ENCODE measurements at regions not wholly inside any gene's neighbourhood (a gene's known extent, or its start where the extent isn't known, plus 50 kb on each side); places are given as distances from the start of the nearest gene placed in this dataset.
"Not testable (repeated sequence)": the region's sequence is repeated elsewhere in the genome, so short reads cannot be mapped to it uniquely, and the experiment has no call there.

DNA sequence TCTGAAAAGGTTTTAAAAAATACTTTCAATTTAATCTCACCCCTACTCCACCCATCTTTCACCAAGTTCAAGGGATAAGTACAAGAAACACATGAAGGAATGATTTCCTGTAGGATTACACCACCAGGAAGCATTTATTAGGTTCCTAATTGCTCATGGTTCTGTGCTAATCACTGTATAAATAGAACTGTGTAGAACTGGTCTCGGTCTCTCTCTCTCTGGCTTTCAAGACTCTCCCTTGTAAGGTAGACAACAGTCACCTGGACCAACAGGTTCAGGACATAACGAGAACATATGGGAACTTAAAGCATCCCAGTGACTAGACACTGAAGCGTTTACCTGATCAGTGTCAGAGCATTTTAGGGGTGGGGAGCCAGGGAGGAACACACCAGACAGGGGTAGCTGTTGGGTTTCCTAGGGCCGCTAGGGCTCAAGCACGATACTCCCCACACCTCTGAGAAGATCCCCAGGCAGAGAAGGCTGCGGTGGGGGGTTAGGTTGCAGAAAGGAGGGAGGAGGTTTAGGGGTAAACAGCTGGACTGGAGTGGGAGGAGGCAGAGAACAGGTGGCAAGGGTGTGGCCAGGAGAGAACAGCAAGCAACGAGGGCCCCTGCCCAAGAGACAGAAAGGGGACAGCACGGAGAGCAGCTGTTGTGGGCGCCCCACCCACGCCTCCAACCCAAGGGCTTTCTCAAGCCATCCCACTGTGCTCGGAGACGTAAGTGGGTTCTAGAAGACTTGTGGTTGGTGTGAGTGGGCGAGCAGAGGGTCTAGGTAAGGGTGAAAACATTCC is 52.5 kb upstream of the USP6NL start:
- WGBS, result 93% methylated on average over 13 of the region's 13 CpGs
- H3K27ac ChIP-seq (ENCODE audit: low read depth in 1 of 2, low read length in 2 of 2), result no peak overlapping the region
- no peak for DNase-seq (ENCODE audit: low spot score)
- TF ChIP-seq SP1 (IDR thresholded peaks at IDR 0.05) (no peak), JUND (IDR thresholded peaks at IDR 0.05) (no peak), TAF1 (conservative IDR thresholded peaks at IDR 0.05) (no peak), FOXA2 (IDR thresholded peaks at IDR 0.05) (no peak), NR2F2 (IDR thresholded peaks at IDR 0.05) (no peak), RAD21 (IDR thresholded peaks at IDR 0.05) (no peak), FOXA1 (IDR thresholded peaks at IDR 0.05) (no peak), EGR1 (IDR thresholded peaks at IDR 0.05; ENCODE audit: low read depth in 2 of 2) (no peak), HNF4G (IDR thresholded peaks at IDR 0.05) (no peak)
- TF ChIP-seq, protein P1, sequence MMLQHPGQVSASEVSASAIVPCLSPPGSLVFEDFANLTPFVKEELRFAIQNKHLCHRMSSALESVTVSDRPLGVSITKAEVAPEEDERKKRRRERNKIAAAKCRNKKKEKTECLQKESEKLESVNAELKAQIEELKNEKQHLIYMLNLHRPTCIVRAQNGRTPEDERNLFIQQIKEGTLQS (IDR thresholded peaks at IDR 0.05), result no peak
- TF ChIP-seq, protein P2, sequence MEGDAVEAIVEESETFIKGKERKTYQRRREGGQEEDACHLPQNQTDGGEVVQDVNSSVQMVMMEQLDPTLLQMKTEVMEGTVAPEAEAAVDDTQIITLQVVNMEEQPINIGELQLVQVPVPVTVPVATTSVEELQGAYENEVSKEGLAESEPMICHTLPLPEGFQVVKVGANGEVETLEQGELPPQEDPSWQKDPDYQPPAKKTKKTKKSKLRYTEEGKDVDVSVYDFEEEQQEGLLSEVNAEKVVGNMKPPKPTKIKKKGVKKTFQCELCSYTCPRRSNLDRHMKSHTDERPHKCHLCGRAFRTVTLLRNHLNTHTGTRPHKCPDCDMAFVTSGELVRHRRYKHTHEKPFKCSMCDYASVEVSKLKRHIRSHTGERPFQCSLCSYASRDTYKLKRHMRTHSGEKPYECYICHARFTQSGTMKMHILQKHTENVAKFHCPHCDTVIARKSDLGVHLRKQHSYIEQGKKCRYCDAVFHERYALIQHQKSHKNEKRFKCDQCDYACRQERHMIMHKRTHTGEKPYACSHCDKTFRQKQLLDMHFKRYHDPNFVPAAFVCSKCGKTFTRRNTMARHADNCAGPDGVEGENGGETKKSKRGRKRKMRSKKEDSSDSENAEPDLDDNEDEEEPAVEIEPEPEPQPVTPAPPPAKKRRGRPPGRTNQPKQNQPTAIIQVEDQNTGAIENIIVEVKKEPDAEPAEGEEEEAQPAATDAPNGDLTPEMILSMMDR (IDR thresholded peaks at IDR 0.05; ENCODE audit: low read depth, low read length, missing input control), result no peak
- TF ChIP-seq, protein P3, sequence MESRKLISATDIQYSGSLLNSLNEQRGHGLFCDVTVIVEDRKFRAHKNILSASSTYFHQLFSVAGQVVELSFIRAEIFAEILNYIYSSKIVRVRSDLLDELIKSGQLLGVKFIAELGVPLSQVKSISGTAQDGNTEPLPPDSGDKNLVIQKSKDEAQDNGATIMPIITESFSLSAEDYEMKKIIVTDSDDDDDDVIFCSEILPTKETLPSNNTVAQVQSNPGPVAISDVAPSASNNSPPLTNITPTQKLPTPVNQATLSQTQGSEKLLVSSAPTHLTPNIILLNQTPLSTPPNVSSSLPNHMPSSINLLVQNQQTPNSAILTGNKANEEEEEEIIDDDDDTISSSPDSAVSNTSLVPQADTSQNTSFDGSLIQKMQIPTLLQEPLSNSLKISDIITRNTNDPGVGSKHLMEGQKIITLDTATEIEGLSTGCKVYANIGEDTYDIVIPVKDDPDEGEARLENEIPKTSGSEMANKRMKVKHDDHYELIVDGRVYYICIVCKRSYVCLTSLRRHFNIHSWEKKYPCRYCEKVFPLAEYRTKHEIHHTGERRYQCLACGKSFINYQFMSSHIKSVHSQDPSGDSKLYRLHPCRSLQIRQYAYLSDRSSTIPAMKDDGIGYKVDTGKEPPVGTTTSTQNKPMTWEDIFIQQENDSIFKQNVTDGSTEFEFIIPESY (IDR thresholded peaks at IDR 0.05), result no peak
- H3K36me3 ChIP-seq (ENCODE audit: control insufficient read depth in 4 of 4, insufficient read depth in 3 of 4, low read depth in 1 of 4, low read length in 3 of 4), result no peaks in the 10 kb centered on the region
- peaks cover 0 to 2% (median 0%) of the 10 kb centered on the region in 4 donors for H3K4me1 ChIP-seq (ENCODE audit: control insufficient read depth in 4 of 4, insufficient read depth in 4 of 4, low read length in 3 of 4)
- H3K9ac ChIP-seq (ENCODE audit: low read depth in 1 of 2, low read length in 2 of 2), result no peak overlapping the region
- no peak overlapping the region for H3K4me3 ChIP-seq (ENCODE audit: low read depth in 1 of 3, low read length in 3 of 3)
- no peaks in the 10 kb centered on the region for H3K9me3 ChIP-seq (ENCODE audit: control insufficient read depth in 4 of 4, low read length in 3 of 4)
- H3K27me3 ChIP-seq (ENCODE audit: control insufficient read depth in 4 of 4, insufficient read depth in 4 of 4, low read length in 3 of 4), result no peaks in the 10 kb centered on the region

DNA sequence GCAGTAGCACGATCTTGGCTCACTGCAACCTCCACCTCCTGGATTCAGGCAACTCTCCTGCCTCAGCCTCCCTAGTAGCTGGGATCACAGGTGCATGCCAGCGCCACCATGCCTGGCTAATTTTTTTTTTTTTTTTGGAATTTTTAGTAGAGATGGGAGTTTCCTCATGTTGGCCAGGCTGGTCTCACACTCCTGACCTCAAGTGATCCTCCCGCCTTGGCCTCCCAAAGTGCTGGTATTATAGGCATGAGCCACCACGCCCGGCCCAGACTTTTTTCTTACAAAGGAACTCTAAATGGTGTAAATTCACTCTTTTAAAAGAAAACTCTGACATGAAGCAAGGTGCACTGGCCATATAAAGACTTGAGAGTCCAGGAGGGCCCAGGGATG is 51.7 kb upstream of the USP6NL start:
- WGBS, result 95% methylated on average over 5 of the region's 5 CpGs
- not testable (repeated sequence) for DNase-seq (ENCODE audit: low spot score); H3K9ac ChIP-seq (ENCODE audit: low read depth in 1 of 2, low read length in 2 of 2); H3K4me3 ChIP-seq (ENCODE audit: low read depth in 1 of 3, low read length in 3 of 3); H3K27ac ChIP-seq (ENCODE audit: low read depth in 1 of 2, low read length in 2 of 2); H3K36me3 ChIP-seq (ENCODE audit: control insufficient read depth in 4 of 4, insufficient read depth in 3 of 4, low read depth in 1 of 4, low read length in 3 of 4); H3K27me3 ChIP-seq (ENCODE audit: control insufficient read depth in 4 of 4, insufficient read depth in 4 of 4, low read length in 3 of 4); H3K4me1 ChIP-seq (ENCODE audit: control insufficient read depth in 4 of 4, insufficient read depth in 4 of 4, low read length in 3 of 4); H3K9me3 ChIP-seq (ENCODE audit: control insufficient read depth in 4 of 4, low read length in 3 of 4)

DNA sequence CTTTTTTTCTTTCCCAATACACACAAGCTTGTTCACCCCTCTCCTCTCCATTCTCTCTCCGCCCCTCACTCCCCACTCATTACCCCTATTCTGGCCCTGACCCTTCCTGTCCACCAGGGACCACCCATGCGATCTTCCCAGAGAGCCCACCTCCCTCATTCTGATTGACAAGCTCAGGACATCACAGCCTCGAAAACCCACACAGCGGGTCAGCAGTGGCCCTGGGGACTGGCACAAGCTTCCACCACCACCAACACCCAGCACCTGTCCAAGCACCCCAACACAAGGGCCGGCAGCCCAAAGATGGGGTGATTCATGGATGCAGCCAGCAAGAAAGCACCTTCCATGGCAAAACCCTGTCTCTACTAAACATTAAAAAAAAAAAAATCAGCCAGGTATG is 50.0 kb upstream of the USP6NL start:
- Histone ChIP-seq H3K27ac (ENCODE audit: low read depth in 1 of 2, low read length in 2 of 2) (no peak overlapping the region), H3K36me3 (ENCODE audit: control insufficient read depth in 4 of 4, insufficient read depth in 3 of 4, low read depth in 1 of 4, low read length in 3 of 4) (no peaks in the 10 kb centered on the region), H3K4me3 (ENCODE audit: low read depth in 1 of 3, low read length in 3 of 3) (no peak overlapping the region), H3K27me3 (ENCODE audit: control insufficient read depth in 4 of 4, insufficient read depth in 4 of 4, low read length in 3 of 4) (no peaks in the 10 kb centered on the region), H3K4me1 (ENCODE audit: control insufficient read depth in 4 of 4, insufficient read depth in 4 of 4, low read length in 3 of 4) (peaks cover 0 to 2% (median 0%) of the 10 kb centered on the region in 4 donors), H3K9ac (ENCODE audit: low read depth in 1 of 2, low read length in 2 of 2) (no peak overlapping the region), H3K9me3 (ENCODE audit: control insufficient read depth in 4 of 4, low read length in 3 of 4) (no peaks in the 10 kb centered on the region)
- WGBS, result 95% methylated on average over 5 of the region's 5 CpGs
- no peak for DNase-seq (ENCODE audit: low spot score)
- no peak for TF ChIP-seq EGR1 (IDR thresholded peaks at IDR 0.05; ENCODE audit: low read depth in 2 of 2)
- TF ChIP-seq YY1 (IDR thresholded peaks at IDR 0.05), result no peak
- TF ChIP-seq FOXA1 (IDR thresholded peaks at IDR 0.05), result no peak
- TF ChIP-seq NR2F2 (IDR thresholded peaks at IDR 0.05), result no peak
- TF ChIP-seq SP1 (IDR thresholded peaks at IDR 0.05), result no peak
- TF ChIP-seq, protein P3 (IDR thresholded peaks at IDR 0.05), result no peak
- TF ChIP-seq HNF4A (conservative IDR thresholded peaks at IDR 0.05), result no peak
- TF ChIP-seq, protein P1 (IDR thresholded peaks at IDR 0.05), result no peak
- TF ChIP-seq, protein P2 (IDR thresholded peaks at IDR 0.05; ENCODE audit: low read depth, low read length, missing input control), result no peak
